Activated CD8-positive, alpha-beta memory T cell treated with anti-CD3 and anti-CD28 coated beads for 1 hour (primary cell): ENCODE measurements at regions not wholly inside any gene's neighbourhood (a gene's known extent, or its start where the extent isn't known, plus 50 kb on each side); places are given as distances from the start of the nearest gene placed in this dataset.
"Not testable (repeated sequence)": the region's sequence is repeated elsewhere in the genome, so short reads cannot be mapped to it uniquely, and the experiment has no call there.

ENCODE experiments used
- DNase-seq, 2 donors: peaks; one replicate each; pipeline ENCODE4 v3.0.0-alpha.2; 2020; ENCODE audit warnings: low read depth in 1 of 2; ENCODE audit errors: extremely low read depth in 1 of 2

DNA sequence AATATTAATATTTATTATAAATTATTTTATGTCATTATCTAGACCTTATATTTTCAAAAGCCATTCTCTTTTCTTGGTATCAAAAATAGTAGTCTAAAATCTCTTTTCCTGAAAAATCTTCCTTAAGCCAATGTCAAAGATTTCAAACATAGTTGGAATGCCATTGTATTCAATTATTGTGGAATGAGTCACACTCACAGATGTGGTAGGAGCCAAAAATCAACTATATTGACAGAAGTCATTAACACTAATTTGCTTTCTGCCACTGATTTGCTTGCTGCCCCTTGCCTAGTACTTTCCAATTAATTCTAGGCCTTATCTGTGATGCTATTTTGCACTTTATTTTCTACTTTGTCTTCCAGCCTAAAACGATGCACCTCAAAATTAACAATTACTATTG lies 1326.3 kb upstream of the GJE1 start:
- DNase-seq: no peak

GRCh38 chr6:140794544-140794943 lies 1338.2 kb upstream of the GJE1 start:
- DNase-seq: no peak

- no peak for DNase-seq
These were observed 1342.6 kb upstream of the GJE1 start for GRCh38 chr6:140790109-140790508.

GRCh38 chr6:140789466-140789865 lies 1343.3 kb upstream of the GJE1 start:
- no peak for DNase-seq

DNA sequence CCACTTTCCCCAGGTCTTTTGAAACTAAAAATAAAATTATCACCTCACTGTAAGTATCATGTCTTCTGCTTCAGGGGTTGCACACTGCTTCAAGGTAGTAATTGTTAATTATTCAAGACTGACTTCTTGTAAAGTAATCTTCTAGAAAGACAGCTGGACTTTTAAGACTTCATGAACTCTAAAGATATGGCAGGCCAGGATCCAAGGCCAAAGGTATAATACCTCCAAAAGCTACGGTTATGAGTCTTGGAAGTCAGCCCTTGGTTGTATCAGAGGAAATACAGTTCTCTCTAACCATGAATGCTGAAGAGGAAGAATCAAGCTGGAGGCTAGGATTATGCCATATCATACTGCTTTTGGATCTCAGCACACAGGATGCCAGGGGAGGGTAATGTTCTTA lies 1346.8 kb upstream of the GJE1 start:
- no peak for DNase-seq

DNA sequence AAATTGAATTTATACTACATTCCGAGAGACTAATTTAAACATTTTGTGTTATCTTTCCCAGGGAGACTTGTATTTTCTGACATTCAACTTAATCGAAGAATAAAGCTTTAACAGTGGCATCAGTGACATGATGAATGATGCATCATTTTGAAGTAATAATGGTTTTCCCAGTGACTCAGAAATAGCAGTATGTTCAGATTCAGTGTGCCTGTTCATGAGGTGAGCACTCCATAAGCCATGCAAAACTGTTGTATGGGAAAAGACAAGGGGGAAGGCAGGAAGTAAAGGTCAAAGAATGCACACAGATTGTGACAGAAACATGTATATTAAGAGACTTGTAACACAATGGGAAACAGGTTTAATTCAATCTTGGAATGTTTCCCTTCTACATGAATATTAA lies 1348.2 kb upstream of the GJE1 start:
- DNase-seq: no peak

DNA sequence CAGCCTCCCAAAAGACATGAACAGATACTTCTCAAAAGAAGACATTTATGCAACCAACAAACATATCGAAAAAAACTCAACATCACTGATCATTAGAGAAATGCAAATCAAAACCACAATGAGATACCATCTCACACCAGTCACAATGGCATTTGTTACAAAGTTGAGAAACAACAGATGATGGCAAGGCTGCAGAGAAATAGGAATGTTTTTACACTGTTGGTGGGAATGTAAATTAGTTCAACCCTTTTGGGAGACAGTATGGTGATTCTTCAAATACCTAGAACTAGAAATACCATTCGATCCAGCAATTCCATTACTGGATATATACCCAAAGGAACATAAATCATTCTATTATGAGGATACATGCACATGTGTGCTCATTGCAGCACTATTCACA lies 1349.2 kb upstream of the GJE1 start:
- not testable (repeated sequence) for DNase-seq

DNA sequence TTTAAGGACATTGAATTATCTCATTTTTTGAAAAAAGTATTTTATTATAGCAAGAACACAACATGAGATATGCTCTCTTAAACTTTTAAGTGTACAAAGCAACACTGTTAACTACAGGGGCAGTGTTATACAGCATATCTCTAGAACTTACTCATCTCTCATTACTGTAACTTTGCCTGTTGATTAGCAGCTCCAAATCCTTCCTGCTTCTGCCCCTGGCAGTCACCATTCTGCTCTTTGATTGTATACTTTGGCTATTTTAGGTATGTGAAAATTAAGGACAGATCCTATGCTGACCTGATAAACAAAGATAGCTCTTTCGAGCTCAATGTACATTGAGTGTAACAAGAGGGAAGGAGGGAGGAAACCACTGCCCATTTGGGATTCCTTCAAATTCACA lies 1349.8 kb upstream of the GJE1 start:
- DNase-seq: no peak

DNA sequence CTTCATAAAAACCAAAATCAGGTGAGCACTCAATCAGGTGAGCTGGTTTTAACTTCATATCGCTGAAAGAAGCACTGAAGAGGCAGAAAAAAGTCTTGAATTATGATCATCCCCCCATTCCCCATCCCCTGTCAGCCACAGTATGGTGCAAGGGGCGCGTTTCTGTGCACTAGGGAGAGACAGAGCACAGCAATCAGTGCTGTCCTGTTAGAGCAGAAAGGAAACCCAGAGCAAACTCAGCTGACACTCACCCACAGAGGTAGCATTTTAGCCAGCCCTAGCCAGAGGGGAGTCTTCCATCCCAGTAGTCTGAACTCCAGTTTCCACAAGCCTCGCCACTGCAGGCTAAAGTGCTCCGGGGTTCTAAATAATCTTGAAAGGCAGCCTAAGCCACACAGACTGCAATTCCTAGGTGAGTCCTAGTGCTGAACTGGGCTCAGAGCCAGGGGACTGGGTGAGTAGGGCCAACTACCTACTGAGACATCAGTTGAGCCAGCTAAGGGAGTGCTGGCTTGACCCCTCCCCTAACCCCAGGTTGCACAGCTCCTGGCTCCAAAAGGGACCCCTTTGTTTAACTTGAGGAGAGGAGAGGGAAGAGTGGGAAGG lies 1352.6 kb upstream of the GJE1 start:
- no peak for DNase-seq

- no peak for DNase-seq
These were observed 1353.4 kb upstream of the GJE1 start for GRCh38 chr6:140779341-140779740.

DNA sequence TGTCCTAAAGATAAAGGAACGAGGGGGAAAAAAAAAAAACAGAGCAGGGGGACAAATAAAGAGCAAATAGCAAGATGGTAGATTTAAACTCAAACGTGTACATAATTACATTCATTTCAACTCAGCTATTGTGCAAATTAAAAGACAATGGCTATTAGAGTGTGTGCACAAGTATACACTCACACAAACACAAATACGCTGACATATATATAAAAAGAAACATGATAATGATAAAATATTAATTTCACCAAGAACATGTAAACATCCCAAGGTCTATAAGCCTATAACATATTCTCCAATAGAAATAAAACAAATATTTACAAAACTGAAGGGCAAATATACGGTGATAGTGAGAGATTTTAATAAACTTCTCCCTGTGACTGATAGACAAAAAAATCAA lies 1354.9 kb upstream of the GJE1 start:
- no peak for DNase-seq

GRCh38 chr6:140775061-140775460 lies 1357.7 kb upstream of the GJE1 start:
- no peak for DNase-seq

DNA sequence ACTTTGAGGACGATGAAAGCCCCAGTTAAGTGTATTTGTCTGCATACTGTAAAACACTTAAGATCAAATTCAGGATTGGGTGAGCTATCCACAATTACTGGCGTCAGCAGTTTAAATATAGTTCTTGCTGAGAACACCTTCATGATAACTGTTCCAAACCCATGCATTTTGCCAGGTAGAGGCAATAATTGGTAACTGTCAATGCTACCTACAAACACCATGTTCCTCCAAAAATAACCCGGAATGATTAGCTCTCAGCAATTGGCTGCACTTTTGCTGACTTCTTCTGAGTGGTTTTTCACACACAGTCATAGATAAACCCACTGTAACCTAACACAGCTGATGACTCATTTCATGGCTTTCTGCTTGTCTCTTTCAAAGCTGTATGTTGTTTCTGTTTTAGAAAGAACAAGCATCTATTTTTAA lies 1358.6 kb upstream of the GJE1 start:
- DNase-seq: no peak

GRCh38 chr6:140773276-140773675 lies 1359.4 kb upstream of the GJE1 start:
- no peak for DNase-seq

GRCh38 chr6:140772576-140772975 lies 1360.1 kb upstream of the GJE1 start:
- no peak for DNase-seq

DNA sequence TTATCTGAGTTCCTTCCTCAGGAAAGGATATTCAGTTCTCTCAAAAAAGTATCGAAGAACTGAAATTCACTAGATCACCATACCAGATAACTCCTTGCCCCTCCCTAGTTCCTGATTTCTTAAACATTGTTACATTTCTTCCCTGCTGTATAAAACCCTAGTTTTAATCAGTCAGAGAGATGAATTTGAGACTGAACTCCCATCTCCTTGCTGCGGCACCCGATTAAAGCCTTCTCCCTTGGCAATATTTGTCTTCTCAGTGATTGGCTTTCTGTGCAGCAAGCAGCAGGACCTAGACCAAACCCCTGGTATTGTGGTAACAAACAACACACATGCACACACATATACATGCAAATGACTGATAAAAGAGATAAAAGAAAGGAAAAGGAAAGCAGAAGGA lies 1364.6 kb upstream of the GJE1 start:
- DNase-seq: no peak

GRCh38 chr6:140766999-140767398 lies 1365.7 kb upstream of the GJE1 start:
- DNase-seq: no peak

DNA sequence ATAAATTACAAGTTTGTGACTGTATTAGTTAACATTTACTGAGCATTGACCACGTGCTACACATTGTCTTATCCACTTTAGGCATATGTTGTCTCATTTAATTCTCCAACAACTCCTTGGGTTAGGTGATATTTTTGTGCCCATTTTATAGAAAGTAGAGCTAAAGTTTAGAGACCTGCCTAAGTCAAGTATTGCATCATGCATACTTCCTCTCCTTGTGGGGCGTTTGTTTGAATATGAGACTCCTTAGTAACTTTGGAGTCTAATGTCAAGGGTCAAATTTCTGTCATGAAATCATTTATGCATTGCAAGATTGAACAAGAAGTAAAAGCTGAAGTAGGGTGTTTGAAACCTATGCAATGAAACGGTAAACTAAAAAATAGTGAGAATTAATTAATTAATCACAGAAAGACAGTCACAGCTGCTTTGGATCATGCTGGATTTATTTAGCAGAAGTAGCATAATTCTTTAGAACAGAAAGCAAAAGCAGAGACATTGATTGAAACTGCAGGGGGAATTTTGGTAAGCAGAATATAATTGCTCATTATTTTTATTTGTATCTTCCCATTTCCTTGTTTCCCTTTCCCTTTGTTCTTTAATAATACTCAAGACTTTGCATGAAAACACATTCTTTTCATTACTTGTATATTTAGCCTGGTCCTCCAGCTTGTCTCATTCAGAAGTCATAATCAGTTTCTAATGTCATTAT lies 1374.4 kb upstream of the GJE1 start:
- no peak for DNase-seq

- DNase-seq: no peak
These were observed 1377.8 kb upstream of the CITED2 start for GRCh38 chr6:140752234-140752633.

GRCh38 chr6:140747114-140747513 lies 1372.7 kb upstream of the CITED2 start:
- no peak for DNase-seq

- no peak for DNase-seq
These were observed 1370.3 kb upstream of the CITED2 start for GRCh38 chr6:140744659-140745320.

GRCh38 chr6:140736231-140736630 lies 1361.8 kb upstream of the CITED2 start:
- DNase-seq: no peak
